ENCODE measurements at regions not wholly inside any gene's neighbourhood (a gene's known extent, or its start where the extent isn't known, plus 50 kb on each side); places are given as distances from the start of the nearest gene placed in this dataset.

- no peak for DNase-seq
Observed at GRCh38 chr14:87080146-87080545, 912.8 kb downstream of the GALC start.

- peak; percentile 32 for DNase-seq
Observed at GRCh38 chr14:87079416-87079815, 913.6 kb downstream of the GALC start.

GRCh38 chr14:87076922-87077321, 916.1 kb downstream of the GALC start:
- no peak for DNase-seq

GRCh38 chr14:87076146-87076545, 916.8 kb downstream of the GALC start:
- DNase-seq, result no peak

- DNase-seq, result no peak
Observed at GRCh38 chr14:87073880-87074570, 919.0 kb downstream of the GALC start.

GRCh38 chr14:87067591-87067990, 925.4 kb downstream of the GALC start:
- no peak for DNase-seq

- DNase-seq, result no peak
Observed at GRCh38 chr14:87067061-87067460, 925.9 kb downstream of the GALC start.

GRCh38 chr14:87066221-87066817, 926.7 kb downstream of the GALC start:
- DNase-seq, result no peak

- no peak for DNase-seq
Observed at GRCh38 chr14:87065366-87065765, 927.6 kb downstream of the GALC start.

- DNase-seq, result no peak
Observed at GRCh38 chr14:87063181-87063580, 929.8 kb downstream of the GALC start.

- no peak for DNase-seq
Observed at GRCh38 chr14:87060405-87060804, 932.6 kb downstream of the GALC start.

GRCh38 chr14:87059060-87059839, 933.7 kb downstream of the GALC start:
- DNase-seq, result no peak

GRCh38 chr14:87055007-87055406, 938.0 kb downstream of the GALC start:
- no peak for DNase-seq

- no peak for DNase-seq
Observed at GRCh38 chr14:87052646-87053225, 940.2 kb downstream of the GALC start.

GRCh38 chr14:87050421-87050820, 942.6 kb downstream of the GALC start:
- no peak for DNase-seq

- peak; percentile 56 for DNase-seq
Observed at GRCh38 chr14:87049950-87050349, 943.0 kb downstream of the GALC start.

- DNase-seq, result no peak
Observed at GRCh38 chr14:87046960-87047359, 946.0 kb downstream of the GALC start.

GRCh38 chr14:87045956-87046355, 947.0 kb downstream of the GALC start:
- DNase-seq, result no peak

- DNase-seq, result no peak
Observed at GRCh38 chr14:87045246-87045645, 947.7 kb downstream of the GALC start.

- no peak for DNase-seq
Observed at GRCh38 chr14:87044807-87045206, 948.2 kb downstream of the GALC start.

GRCh38 chr14:87043667-87044200, 949.2 kb downstream of the GALC start:
- DNase-seq, result no peak

GRCh38 chr14:87042354-87042753, 950.6 kb downstream of the GALC start:
- DNase-seq, result no peak

- no peak for DNase-seq
Observed at GRCh38 chr14:87041290-87042020, 951.5 kb downstream of the GALC start.

Data from eye (tissue), 1 donor.